ENCODE measurements at regions not wholly inside any gene's neighbourhood (a gene's known extent, or its start where the extent isn't known, plus 50 kb on each side); places are given as distances from the start of the nearest gene placed in this dataset.

- TF ChIP-seq, protein P1, sequence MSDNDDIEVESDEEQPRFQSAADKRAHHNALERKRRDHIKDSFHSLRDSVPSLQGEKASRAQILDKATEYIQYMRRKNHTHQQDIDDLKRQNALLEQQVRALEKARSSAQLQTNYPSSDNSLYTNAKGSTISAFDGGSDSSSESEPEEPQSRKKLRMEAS (IDR thresholded peaks at IDR 0.05; ENCODE audit: low read depth, low read length) = no peak
- TF ChIP-seq POLR2A (IDR thresholded peaks at IDR 0.05; ENCODE audit: low read depth, low read length) = no peak
- TF ChIP-seq, protein P2, sequence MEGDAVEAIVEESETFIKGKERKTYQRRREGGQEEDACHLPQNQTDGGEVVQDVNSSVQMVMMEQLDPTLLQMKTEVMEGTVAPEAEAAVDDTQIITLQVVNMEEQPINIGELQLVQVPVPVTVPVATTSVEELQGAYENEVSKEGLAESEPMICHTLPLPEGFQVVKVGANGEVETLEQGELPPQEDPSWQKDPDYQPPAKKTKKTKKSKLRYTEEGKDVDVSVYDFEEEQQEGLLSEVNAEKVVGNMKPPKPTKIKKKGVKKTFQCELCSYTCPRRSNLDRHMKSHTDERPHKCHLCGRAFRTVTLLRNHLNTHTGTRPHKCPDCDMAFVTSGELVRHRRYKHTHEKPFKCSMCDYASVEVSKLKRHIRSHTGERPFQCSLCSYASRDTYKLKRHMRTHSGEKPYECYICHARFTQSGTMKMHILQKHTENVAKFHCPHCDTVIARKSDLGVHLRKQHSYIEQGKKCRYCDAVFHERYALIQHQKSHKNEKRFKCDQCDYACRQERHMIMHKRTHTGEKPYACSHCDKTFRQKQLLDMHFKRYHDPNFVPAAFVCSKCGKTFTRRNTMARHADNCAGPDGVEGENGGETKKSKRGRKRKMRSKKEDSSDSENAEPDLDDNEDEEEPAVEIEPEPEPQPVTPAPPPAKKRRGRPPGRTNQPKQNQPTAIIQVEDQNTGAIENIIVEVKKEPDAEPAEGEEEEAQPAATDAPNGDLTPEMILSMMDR (IDR thresholded peaks at IDR 0.05 in 2 of 3, conservative IDR thresholded peaks at IDR 0.05 in 1 of 3; ENCODE audit: control insufficient read depth in 2 of 3, extremely low read depth in 1 of 3, insufficient read depth in 1 of 3, low read depth in 3 of 3, low read length in 3 of 3) = no peak
- TF ChIP-seq MYB (IDR thresholded peaks at IDR 0.05; ENCODE audit: borderline replicate concordance, low read depth, low read length) = no peak
- TF ChIP-seq HSF1 (IDR thresholded peaks at IDR 0.05; ENCODE audit: low read depth, low read length) = no peak
- TF ChIP-seq SIN3A (IDR thresholded peaks at IDR 0.05; ENCODE audit: low read depth, low read length) = no peak
- TF ChIP-seq RFX5 (IDR thresholded peaks at IDR 0.05; ENCODE audit: low read depth, low read length) = no peak
- TF ChIP-seq RUNX3 (IDR thresholded peaks at IDR 0.05; ENCODE audit: low read length) = no peak
- no peak for TF ChIP-seq USF1 (IDR thresholded peaks at IDR 0.05; ENCODE audit: borderline replicate concordance, extremely low read length, insufficient read depth, low read depth, low read length)
- TF ChIP-seq EP300 (IDR thresholded peaks at IDR 0.05; ENCODE audit: borderline replicate concordance in 1 of 2, control insufficient read depth in 1 of 2, low read depth in 2 of 2, low read length in 2 of 2) = no peak
- TF ChIP-seq POLR2AphosphoS5 (IDR thresholded peaks at IDR 0.05; ENCODE audit: low read length) = no peak
Measured at GRCh38 chr11:44389963-44390605, 80.1 kb upstream of the ALX4 start.

Data from GM12878 (cell line).